ENCODE measurements at regions not wholly inside any gene's neighbourhood (a gene's known extent, or its start where the extent isn't known, plus 50 kb on each side); places are given as distances from the start of the nearest gene placed in this dataset.

DNA sequence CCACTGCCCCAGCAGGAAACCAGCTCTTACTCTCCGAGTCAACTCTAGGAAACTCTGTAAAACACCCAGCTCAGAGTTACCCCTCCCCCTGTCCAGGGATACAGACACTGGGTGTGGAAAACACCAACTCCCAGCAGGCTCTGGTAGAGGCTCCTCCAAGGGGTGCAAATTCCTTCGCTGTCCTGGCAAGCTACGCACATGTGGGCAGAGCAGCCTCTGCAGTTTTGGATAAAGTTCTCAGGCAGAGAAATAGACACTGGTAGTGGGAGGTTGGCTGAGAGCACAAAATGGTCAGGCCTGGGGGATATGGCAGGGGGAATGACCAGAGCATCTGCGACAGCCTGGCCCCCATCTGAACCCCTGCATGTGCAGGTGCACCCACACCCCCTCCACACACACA is 146.9 kb upstream of the SDK2 start:
- DNase-seq (ENCODE audit: low read depth), result no peak
- H3K4me3 ChIP-seq (ENCODE audit: control insufficient read depth, low read depth, low read length), result no peak overlapping the region
- TF ChIP-seq, protein P1, sequence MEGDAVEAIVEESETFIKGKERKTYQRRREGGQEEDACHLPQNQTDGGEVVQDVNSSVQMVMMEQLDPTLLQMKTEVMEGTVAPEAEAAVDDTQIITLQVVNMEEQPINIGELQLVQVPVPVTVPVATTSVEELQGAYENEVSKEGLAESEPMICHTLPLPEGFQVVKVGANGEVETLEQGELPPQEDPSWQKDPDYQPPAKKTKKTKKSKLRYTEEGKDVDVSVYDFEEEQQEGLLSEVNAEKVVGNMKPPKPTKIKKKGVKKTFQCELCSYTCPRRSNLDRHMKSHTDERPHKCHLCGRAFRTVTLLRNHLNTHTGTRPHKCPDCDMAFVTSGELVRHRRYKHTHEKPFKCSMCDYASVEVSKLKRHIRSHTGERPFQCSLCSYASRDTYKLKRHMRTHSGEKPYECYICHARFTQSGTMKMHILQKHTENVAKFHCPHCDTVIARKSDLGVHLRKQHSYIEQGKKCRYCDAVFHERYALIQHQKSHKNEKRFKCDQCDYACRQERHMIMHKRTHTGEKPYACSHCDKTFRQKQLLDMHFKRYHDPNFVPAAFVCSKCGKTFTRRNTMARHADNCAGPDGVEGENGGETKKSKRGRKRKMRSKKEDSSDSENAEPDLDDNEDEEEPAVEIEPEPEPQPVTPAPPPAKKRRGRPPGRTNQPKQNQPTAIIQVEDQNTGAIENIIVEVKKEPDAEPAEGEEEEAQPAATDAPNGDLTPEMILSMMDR (conservative IDR thresholded peaks at IDR 0.05; ENCODE audit: control insufficient read depth, insufficient read depth, low read depth, low read length), result no peak

GRCh38 chr17:73791631-73792030 is 147.4 kb upstream of the SDK2 start:
- DNase-seq (ENCODE audit: low read depth), result no peak
- H3K4me3 ChIP-seq (ENCODE audit: control insufficient read depth, low read depth, low read length), result no peak overlapping the region
- TF ChIP-seq, protein P1 (conservative IDR thresholded peaks at IDR 0.05; ENCODE audit: control insufficient read depth, insufficient read depth, low read depth, low read length), result no peak

DNA sequence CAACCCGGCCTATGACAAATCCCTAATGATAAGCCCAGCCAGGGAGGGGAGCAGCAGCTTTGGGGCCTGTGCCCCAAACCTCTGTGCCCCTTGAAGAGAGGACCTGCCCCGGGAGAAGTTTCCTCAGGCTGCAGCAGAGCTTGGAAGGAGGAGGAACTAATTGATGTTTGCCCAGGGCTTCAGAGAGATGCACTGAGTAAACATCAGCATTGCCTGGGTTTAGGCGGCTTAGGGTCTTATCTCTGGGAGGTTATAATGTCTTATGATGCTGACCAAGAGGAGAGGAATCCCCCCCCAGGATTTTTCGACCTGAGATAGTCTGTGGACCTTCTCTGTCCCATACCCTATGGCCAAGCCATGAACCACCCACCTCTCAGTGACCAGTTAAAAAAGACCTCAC is 148.7 kb upstream of the SDK2 start:
- no peak overlapping the region for H3K4me3 ChIP-seq (ENCODE audit: control insufficient read depth, low read depth, low read length)
- DNase-seq (ENCODE audit: low read depth), result no peak
- TF ChIP-seq, protein P1 (conservative IDR thresholded peaks at IDR 0.05; ENCODE audit: control insufficient read depth, insufficient read depth, low read depth, low read length), result no peak

DNA sequence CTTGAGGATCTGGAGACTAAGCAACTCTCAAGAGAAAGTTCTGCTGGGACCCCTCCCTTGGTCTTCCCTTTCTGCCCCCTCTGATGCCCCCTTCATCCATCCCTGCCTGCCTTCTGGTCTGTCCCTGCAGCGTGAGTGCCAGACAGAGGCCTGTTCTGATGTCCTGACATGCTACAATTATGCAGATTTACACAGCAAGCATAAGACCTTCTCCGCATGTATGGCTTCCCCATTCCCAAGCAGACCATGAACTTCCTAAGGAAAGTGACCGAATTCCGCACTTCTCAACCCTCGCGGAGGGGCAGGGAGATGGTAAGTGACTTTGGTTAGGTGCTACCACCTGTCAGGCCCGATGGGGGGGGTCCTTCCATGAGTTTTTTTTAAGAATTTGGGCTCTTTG is 150.1 kb upstream of the SDK2 start:
- no peak for DNase-seq (ENCODE audit: low read depth)
- no peak overlapping the region for H3K4me3 ChIP-seq (ENCODE audit: control insufficient read depth, low read depth, low read length)
- TF ChIP-seq, protein P1 (conservative IDR thresholded peaks at IDR 0.05; ENCODE audit: control insufficient read depth, insufficient read depth, low read depth, low read length), result no peak

GRCh38 chr17:73795730-73796129 is 151.5 kb upstream of the SDK2 start:
- TF ChIP-seq, protein P1 (conservative IDR thresholded peaks at IDR 0.05; ENCODE audit: control insufficient read depth, insufficient read depth, low read depth, low read length), result no peak
- no peak overlapping the region for H3K4me3 ChIP-seq (ENCODE audit: control insufficient read depth, low read depth, low read length)
- DNase-seq (ENCODE audit: low read depth), result no peak

DNA sequence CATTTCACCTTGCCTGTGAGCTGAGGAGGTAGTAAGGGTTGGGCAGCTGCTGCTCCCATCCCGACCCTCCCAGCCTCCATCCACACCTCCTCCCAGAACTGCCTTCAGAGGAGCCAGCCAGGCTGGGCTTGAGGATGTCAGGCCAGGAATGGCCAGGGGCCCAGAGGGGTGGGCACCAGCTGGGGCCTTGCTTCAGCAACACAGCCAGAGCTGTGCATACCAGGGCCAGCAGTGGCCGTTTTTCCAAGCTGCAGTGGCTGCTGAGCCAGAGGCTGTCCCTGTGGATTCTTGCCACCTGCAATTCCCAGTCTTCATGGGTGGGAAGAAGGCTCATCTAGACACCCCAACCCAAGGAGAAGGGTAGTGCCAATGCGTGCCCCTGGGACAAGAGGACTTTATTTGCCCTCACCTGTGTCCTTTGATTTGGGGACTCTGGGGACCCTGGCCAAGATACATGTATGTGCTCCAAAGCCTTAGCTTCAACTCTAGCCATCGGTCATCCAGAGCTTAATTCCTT is 153.4 kb upstream of the SDK2 start:
- TF ChIP-seq, protein P1 (conservative IDR thresholded peaks at IDR 0.05; ENCODE audit: control insufficient read depth, insufficient read depth, low read depth, low read length), result no peak
- no peak overlapping the region for H3K4me3 ChIP-seq (ENCODE audit: control insufficient read depth, low read depth, low read length)
- DNase-seq (ENCODE audit: low read depth), result no peak
